ENCODE measurements at regions not wholly inside any gene's neighbourhood (a gene's known extent, or its start where the extent isn't known, plus 50 kb on each side); places are given as distances from the start of the nearest gene placed in this dataset.

DNA sequence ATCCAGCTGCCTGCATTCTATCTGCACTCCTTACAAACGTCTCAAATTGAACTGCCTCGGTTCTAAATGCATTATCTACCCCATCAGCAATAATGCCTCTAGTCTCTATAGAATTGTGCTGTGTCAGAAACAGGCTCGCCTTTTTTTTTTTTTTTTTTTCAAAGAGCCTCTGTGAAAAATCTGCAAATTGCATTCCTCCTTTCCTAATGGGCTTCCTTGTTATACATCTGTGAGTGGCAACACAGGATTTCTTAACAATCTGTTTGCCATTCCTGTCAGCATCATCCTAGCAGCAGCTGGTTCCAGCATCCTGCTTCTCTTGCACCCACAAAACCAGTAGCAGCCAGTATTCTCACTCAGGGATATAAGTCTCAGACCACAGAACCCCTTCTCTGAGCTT is 413.5 kb upstream of the SEMA3D start:
- H3K4me3 ChIP-seq = no peak overlapping the region
- intact Hi-C loops (cut with DNase I) = no loop called here
- ATAC-seq (no peak), DNase-seq (no peak)
- TF ChIP-seq, protein P1, sequence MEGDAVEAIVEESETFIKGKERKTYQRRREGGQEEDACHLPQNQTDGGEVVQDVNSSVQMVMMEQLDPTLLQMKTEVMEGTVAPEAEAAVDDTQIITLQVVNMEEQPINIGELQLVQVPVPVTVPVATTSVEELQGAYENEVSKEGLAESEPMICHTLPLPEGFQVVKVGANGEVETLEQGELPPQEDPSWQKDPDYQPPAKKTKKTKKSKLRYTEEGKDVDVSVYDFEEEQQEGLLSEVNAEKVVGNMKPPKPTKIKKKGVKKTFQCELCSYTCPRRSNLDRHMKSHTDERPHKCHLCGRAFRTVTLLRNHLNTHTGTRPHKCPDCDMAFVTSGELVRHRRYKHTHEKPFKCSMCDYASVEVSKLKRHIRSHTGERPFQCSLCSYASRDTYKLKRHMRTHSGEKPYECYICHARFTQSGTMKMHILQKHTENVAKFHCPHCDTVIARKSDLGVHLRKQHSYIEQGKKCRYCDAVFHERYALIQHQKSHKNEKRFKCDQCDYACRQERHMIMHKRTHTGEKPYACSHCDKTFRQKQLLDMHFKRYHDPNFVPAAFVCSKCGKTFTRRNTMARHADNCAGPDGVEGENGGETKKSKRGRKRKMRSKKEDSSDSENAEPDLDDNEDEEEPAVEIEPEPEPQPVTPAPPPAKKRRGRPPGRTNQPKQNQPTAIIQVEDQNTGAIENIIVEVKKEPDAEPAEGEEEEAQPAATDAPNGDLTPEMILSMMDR (IDR thresholded peaks at IDR 0.05) = no peak
- no peaks in the 10 kb centered on the region for H3K9me3 ChIP-seq
- H3K36me3 ChIP-seq = no peaks in the 10 kb centered on the region
- no peak overlapping the region for H3K27ac ChIP-seq
- no peaks in the 10 kb centered on the region for H3K27me3 ChIP-seq
- H3K4me1 ChIP-seq = peaks cover 0 to 8% of the 10 kb centered on the region in 2 donors

DNA sequence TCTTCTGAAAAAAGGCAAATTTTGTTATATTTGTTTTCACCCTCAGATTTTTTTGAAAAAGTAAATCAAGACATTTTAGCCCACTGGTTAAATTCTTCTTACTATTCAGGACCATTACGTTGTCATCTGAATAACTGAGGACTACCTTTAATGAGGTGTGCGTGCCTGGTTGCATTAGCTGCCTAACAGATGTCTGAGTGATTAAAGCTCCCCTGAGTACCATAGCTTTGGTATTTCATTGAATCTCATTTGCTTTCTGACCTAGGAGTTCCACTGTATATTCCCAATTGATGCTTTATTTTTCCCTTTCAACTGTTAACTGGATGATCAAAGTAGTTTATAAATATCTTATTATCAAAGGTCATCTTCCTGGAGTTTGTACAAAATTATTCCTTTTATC is 410.0 kb upstream of the SEMA3D start:
- H3K36me3 ChIP-seq = no peaks in the 10 kb centered on the region
- intact Hi-C loops (cut with DNase I) = no loop called here
- peaks cover 0 to 8% of the 10 kb centered on the region in 2 donors for H3K4me1 ChIP-seq
- no peaks in the 10 kb centered on the region for H3K9me3 ChIP-seq
- H3K27ac ChIP-seq = no peak overlapping the region
- H3K27me3 ChIP-seq = no peaks in the 10 kb centered on the region
- DNase-seq = no peak
- TF ChIP-seq, protein P1 (IDR thresholded peaks at IDR 0.05) = no peak
- H3K4me3 ChIP-seq = no peak overlapping the region
- no peak for ATAC-seq

DNA sequence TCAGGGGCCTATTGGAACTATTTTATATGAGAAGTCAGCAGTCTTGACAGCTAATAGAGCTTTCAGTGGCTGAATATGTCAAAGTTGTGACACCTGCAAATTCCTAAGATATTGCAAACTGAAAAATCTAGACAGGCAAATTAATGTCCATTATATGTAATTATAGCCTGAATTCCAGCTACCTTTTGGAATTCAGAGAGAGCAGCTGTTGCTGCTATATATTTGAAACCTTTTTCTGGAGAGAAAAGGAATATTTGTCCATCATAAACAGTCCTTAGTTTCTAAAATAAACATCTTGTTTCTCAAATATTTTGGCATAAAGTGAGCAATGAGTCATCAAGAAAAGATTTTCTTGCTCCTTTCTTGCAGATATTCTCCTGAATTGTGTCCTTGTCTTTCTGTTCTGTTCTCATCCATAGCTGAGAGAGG is 408.9 kb upstream of the SEMA3D start:
- H3K36me3 ChIP-seq = no peaks in the 10 kb centered on the region
- peaks cover 0 to 8% of the 10 kb centered on the region in 2 donors for H3K4me1 ChIP-seq
- no peak overlapping the region for H3K27ac ChIP-seq
- intact Hi-C loops (cut with DNase I) = no loop called here
- no peaks in the 10 kb centered on the region for H3K27me3 ChIP-seq
- TF ChIP-seq, protein P1 (IDR thresholded peaks at IDR 0.05) = no peak
- no peak for DNase-seq
- H3K4me3 ChIP-seq = no peak overlapping the region
- H3K9me3 ChIP-seq = no peaks in the 10 kb centered on the region
- no peak for ATAC-seq

DNA sequence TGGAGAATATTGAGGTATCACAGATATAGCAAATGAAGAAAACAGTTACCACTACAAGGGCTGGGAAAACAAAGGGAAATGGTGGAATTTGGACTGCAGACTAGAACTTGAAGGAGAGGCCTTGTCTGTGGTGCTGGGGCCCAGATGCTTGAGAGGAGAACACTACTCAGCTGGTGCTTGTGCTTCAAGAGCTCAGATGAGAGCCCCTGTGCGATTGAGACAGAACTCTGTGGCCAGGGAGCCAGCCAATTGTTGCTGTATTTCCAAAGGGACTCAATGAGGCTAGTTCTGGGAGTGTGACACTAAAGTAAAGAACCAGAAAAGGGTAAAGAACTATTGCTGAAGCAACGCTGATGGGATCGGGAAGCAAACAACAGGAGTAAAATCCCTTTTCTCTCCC is 406.5 kb upstream of the SEMA3D start:
- H3K27me3 ChIP-seq = no peaks in the 10 kb centered on the region
- intact Hi-C loops (cut with DNase I) = no loop called here
- no peaks in the 10 kb centered on the region for H3K9me3 ChIP-seq
- TF ChIP-seq, protein P1 (IDR thresholded peaks at IDR 0.05) = no peak
- ATAC-seq = peak; percentile 96
- no peaks in the 10 kb centered on the region for H3K36me3 ChIP-seq
- H3K4me3 ChIP-seq = no peak overlapping the region
- no peak overlapping the region for H3K27ac ChIP-seq
- peaks cover 0 to 8% of the 10 kb centered on the region in 2 donors for H3K4me1 ChIP-seq
- peak in 1 of 4 donors; percentile 67 for DNase-seq

DNA sequence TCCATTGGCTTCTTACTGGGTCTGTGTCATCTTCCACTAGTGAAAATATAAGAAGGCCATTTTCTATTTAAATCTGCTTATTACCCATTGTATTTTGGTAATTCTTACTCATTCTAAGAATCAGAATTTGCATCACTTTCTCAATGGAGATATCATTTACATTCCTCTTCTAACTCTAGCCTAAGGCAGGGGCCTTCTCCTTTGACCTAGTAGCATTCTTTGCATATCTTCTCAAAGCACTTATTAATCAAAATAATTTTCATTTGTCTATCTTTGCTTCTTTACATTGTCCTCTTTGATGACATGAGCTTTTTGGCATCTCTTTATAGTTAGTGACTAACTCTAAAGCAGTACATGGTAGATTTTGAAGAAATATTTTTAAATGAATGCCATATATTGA is 400.9 kb upstream of the SEMA3D start:
- Histone ChIP-seq H3K27ac (no peak overlapping the region), H3K9me3 (no peaks in the 10 kb centered on the region), H3K4me1 (no peaks in the 10 kb centered on the region), H3K4me3 (no peak overlapping the region), H3K36me3 (no peaks in the 10 kb centered on the region), H3K27me3 (no peaks in the 10 kb centered on the region)
- ATAC-seq (no peak), DNase-seq (no peak)
- intact Hi-C loops (cut with DNase I) = no loop called here
- TF ChIP-seq, protein P1 (IDR thresholded peaks at IDR 0.05) = no peak
